HG03060 (cell line): ENCODE measurements at regions not wholly inside any gene's neighbourhood (a gene's known extent, or its start where the extent isn't known, plus 50 kb on each side); places are given as distances from the start of the nearest gene placed in this dataset.
A peak's percentile ranks its signal among the peaks of the same experiment; 100 is the strongest.
"Not testable (repeated sequence)": the region's sequence is repeated elsewhere in the genome, so short reads cannot be mapped to it uniquely, and the experiment has no call there.

Experiments
- ATAC-seq: cut with Tn5 transposase; IDR thresholded peaks from one replicate; pipeline ENCODE4 v1.9.1; 2021; ENCODE audit warnings: low read depth, moderate number of reproducible peaks; ENCODE audit not compliant: unreplicated experiment

DNA sequence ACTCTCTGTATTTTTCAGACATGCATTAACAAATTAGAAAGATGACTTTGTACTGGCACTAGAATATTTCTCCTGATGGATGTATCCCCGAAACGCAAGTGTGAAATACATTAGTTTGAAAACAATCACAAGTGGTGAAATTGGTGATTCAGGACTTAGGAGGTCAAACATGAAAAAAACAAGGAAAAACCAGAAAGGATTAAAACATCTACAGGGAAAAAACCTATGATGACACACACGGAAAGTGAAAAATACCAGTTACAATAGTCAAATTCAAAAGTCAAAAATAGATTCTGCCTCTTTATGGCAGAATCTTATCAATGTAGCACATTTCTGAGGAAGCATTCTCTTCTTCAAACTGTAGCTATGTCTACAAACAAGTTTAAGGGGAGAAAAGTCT is 129.0 kb upstream of the SGK1 start:
- ATAC-seq: no peak

DNA sequence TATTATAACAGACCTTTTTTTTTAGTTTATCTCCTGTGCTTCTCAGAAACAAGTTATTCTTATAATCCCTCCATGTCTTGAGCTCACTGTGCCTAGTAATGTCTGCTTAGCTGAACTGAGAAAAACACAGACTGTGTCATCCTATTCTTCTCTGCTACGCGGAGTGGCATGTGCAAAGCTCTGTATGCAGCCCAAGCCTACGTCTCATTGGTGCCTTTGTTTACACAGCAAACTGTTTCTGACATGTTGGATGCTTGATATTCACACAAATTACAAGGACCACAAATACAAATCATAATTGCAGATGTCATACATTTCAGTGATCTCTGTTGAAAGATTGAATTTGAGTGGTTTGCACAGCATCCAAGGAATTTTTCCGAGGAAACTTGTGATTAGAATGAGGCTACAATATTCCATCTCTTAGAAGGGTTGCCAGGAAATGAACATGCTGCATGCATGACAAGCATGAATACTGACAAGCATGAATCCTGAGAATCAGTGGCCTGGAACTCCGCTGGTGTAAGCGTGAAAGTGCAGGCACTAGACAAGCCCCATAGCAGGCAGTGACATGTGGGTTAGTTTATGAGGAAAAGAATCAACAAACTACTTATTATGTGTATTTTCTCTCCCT is 128.4 kb upstream of the SGK1 start:
- ATAC-seq: no peak

DNA sequence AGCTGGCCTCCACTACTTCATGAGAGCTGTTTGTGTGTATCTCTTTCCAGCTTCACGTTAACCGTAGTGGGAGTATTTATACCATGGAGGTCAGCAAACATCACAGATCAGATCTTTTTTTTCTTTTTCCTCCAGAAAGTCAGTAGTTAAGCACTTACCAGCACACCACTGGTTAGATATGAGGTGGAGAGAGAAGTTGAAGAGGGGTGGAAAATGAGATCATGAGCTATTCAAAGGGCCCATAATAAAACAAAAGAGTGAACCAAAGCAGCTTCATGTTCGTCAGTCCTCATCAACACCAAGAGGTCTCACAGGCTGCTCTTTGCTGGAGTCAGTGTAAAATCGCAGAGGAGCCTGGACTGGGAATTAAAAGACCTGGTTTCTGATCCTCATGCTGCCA is 125.1 kb upstream of the SGK1 start:
- no peak for ATAC-seq

DNA sequence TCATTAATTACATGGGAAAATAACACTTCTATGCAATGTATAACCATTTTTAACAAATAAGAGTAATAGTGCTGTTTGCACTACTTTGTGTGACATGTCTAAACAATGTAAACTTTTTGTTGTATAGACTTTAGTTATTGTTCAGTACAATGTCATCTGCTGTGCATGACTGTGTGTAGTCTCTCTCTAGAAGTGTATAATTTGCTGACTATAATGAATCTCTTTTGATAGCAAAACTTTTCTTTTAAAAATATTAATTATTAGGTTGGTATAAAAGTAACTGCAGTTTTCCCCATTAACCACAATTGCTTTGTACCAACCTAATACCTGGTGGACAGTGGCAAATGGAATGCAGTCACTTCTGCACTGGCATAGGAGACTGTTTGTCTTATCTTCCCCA is 124.2 kb upstream of the SGK1 start:
- no peak for ATAC-seq

DNA sequence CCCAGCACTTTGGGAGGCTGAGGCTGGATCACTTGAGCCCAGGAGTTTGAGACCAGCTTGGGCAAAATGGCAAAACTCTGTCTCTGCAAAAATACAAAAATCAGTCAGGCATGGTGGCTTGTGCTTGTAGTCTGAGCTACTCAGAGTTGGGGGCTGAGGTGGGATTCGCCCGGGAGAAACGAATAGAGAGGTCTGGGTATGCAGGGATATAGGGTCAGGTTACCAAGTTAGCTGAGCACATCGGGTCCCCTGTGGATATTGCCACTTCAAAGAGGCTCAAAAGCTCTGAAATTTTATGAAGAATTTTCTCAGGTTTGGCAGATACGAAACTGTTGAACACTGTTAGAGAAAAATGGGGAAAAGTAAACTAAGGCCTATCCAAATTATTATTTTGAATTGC is 120.9 kb upstream of the SGK1 start:
- no peak for ATAC-seq

DNA sequence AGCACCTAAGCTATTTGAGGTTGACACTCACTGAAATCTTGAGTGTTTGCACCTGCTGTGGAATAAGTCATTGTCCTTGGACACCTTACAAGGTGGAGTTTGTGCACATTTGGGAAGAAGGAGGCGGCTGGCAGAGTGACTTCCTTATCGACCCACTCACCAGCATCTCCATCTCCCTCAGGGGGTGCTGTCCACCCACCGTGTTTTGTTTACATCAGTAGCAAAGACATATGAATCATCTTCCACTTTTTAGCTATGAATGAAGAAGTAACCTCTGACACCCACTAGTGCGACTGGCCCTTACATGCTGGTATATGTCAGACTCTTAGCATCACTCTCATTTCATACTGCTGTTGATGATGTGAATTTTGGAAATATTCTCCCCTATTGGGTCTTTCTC is 119.5 kb upstream of the SGK1 start:
- peak; percentile 32 for ATAC-seq

DNA sequence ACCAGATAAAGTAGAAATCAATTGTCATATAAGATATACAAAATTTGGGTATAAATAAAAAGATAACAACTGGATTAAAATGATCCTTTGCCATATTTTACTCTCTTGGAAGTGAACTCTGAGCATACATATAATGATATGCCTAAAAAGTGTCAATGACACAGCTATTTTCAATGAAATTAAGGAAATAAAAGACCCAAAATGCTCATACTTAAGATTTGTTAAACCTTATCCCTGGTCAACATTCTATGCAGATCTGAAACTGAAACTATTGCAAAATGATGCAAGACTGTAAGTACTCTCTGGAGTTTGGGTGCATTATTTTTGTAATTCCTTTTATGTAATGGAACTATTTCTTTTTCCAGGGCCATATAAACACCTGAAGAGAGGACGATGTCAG is 119.0 kb upstream of the SGK1 start:
- no peak for ATAC-seq

DNA sequence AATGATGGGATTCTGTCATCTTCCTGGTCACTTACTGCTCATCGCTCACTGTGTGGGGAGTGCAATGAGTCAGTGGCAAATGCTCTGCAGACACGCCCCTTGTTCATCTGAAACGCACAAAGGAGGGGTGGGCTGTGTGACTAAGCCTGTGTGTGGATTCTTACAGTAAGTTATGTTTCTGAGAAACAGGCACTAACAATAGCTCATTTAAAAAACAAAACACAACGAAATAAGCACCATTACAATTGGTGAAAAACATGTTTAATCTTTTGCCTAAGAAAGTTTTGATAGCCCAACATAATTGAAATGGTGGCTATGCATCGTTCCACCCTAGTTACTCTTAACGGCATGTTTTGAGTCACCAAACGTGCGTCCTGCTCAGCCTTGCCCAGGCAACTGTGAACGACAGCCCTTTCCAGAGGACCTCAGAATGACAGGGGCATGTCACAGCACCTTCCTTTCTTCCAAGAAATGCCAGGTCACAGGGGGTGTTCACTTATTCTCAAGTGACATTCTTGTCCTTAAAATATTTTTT is 118.4 kb upstream of the SGK1 start:
- peak; percentile 80 for ATAC-seq

DNA sequence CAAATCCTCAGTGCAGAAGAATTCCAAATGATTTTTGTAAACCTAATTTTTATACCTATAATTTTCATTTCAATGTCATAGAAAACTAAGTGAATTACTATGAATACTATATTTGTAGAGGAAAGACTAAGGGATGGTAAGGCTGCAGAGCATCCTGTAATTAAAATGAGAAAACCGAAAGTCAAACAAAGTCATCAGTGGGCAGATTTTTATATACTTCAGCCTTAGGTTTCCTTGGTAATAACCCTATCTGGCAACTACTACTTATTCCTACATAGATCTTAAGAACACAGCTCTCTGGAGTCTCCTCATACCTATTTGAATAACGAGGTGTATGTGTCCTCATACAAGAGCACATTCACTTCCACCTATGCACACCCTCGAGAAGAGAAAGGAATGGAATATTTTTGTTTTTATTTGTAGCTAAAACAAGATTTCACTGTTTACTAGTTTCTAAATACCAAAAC is 117.9 kb upstream of the SGK1 start:
- ATAC-seq: no peak

DNA sequence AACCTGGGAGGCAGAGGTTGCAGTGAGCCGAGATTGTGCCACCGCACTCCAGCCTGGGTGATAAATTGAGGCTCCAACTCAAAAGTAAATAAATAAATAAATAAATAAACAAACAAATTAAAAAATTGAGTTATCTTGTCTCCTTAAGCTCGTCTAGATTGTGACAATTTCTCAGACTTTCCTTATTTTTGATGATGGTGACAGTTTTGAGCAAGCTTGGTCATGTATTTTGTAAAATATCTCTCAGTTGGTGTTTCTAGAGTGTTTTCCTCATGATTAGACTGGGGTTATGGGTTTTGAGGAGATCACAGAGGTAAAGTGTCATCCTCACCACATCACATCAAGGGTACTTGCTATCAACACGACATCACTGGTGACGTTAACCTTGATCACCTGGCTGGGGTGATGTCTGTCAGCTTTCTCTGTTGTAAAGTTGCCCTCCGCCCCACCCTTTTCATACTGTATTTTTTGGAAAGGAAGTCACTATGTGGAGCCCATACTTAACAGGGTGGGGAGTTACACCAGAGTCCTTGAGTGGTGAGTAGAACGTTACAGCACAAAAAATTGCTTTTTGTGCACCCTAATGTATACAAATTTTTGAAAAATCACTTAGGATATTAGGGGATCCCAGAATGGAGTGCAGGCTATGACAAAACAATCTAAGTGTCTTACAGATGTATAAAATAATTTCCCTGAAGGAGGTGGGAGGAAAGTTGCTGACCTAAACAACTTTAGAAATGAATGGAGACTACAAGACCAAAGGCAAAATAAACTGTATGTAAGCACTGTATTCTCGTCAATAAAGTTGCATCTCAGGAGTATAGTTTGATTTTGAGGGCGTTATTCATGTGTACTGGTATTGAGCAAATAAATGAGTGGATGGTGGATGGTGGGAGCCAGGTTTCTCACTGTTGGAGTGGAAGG is 116.4 kb upstream of the SGK1 start:
- ATAC-seq: no peak

DNA sequence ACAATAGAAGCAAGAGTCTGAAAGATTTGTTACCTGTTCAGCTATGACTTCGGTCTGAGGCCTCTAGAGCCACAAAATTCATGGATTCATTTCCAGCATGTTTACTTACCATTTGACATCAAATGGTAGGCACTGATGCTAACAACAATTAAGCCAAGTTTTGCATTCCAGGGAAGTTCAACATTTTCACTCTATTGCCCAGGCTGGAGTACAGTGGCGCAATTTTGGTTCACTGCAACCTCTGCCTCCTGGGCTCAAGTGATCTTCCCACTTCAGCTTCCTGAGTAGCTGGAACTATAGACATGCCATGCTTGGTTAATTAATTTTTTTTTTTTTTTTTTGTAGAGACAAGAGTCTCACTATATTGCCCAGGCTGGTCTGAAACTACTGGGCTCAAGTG is 114.1 kb upstream of the SGK1 start:
- ATAC-seq: no peak

DNA sequence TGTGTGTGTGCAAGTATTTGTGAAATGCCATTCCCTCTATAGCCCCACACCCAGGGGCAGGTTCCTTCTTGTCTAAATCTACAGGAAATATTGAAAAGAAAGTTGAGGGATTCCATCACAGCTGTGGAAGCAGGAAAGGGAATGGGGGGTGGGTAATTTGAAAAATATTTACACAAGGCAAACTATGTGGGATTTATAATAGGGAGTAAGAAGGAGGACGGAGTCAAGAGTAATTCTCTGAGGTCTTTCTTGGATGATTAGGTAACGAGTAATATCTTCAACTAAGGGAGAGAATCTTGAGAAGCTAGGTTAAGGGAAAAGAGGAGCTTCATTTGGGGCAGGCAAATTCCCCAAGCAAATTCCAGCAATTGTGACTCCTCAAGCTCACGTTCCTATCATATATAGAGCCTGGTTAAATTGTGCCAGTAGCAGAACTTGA is 113.5 kb upstream of the SGK1 start:
- ATAC-seq: no peak

DNA sequence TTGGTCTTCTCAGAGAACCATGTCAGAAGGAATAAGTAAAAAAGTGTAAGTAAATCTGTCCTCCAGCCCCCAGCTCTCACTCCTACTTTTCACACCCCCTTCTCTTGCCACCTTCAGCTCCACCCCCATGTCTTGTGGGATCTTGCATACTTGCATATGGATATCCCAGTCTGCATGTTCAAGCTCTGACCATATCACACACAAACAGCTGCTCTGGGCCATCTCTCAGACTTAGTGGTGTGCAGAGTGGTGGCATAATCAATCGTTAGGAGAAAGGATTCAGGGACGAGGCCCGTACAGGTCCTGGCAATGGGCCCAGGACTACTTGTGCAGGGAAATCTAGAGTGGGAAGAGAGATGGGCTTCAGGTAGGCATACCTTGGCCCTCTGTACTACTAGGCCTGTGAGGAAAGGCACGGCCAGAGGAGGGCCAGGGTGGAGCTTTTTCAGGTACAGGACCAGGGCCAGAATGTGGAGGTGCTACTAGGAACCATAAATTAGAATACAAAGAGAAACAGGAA is 112.0 kb upstream of the SGK1 start:
- no peak for ATAC-seq

DNA sequence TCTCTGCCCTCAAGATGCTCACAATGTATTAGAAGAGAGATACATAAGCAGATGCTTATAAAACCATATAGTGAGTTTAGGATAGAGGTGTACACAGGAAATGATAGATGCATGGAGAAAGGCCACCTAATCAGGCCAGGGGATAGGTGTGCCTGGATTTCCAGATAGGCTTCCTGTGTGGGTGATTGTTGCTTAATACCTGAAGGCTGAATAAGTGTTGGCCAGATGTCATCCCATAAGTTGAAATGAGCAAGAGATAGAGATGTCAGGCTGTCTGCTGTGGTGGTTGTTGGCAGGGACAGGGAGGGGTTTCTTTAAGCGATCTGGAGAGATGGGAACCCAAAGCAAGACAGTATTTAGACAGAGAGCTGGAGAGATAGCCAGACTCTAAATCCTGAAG is 109.8 kb upstream of the SGK1 start:
- no peak for ATAC-seq

DNA sequence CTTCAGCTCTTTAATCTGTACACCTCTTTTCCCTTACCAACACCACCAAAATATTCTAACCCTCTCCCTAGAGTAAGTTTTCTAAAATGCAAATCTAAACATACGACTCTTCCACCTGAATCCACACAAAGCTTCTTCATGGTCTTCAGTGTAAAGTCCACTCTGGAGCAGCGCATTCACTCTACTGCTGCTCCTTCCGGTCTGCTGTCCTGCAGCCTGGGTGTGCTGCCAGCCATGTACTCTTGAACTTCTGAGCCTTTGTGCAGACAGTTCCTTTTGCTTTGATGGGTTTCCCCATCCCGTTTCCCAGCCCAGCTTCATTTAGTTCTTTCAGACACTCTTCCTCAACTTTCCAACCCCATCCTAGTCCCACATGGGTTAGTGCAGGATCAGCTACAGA is 108.7 kb upstream of the SGK1 start:
- no peak for ATAC-seq

DNA sequence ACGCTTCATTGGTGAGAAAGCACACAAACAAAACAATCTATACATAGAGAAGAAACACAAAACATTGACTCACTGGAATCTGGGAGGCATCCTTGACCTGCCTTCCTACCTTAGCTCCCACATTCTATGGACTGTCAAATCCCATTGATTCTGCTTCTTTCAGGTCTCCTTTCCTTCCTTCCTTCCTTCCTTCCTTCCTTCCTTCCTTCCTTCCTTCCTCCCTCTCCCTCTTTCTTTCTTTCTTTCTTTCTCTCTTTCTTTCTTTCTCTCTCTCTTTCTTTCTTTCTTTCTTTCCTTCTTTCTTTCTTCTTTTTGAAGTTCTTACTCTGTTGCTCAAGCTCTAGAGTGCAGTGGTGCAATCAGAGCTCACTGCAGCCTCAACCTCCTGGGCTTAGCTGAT is 108.0 kb upstream of the SGK1 start:
- ATAC-seq: not testable (repeated sequence)

DNA sequence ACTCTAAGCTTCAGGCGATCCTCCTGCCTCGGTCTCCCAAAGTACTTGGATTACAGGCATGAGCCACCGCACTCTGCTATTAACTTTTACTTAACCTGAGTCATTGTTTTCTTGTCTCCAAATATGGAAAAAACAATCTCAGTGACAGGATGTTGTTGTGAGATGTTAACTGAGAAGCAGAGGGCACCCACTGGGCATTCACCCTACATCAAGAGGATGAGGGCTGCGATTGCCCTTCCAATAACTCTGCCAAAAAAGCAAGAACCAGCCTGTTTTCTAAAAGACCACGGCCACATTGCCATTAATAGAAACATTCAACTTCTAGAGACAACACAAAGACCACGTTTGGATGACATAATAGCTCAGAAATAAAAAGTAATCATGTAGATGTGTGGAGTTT is 107.6 kb upstream of the SGK1 start:
- ATAC-seq: no peak

DNA sequence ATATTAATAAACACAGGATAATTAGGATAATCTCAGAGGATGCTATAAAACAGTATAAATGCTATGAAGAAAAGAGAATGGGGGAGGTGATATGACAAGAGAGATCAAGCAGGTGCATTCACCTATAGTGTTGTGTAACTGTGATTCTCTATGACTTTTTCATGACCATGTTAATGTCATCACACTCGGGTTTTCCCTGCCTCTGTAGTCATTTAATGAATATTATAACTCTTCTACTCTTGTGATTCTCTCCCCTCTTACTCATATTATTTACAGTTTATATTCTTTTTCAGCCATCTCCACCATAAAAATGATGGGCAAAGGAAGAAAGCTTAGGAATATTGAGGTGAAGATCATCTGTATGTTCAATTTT is 106.9 kb upstream of the SGK1 start:
- no peak for ATAC-seq

DNA sequence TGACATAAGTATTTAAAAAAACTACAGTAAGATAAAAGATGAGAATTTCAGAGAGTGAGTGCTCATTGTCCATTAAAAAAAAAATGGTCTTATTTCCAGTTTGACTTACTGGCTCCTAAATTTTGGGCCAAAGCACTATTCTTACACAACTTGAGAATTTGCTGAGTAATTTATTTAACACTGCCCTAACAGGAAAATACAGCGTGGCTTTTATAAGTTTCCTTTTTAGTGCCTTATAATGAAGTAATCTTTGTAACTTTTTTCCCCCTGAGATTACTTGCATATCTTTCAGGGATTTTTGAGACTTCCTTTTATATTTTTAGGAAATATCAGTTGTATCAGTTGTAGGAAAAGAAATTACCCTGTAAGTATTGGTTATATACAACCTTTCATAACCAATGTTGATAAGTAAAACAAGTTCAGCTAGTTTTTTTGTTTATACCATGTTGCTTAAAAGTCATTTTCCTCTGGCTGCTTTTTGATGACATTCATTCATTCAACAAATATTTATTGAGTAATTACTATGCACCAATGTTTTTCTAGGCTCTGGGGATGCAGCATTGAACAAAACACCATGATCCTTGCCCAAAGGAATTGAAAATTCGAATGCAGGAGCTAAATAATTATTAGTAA is 106.4 kb upstream of the SGK1 start:
- ATAC-seq: no peak

DNA sequence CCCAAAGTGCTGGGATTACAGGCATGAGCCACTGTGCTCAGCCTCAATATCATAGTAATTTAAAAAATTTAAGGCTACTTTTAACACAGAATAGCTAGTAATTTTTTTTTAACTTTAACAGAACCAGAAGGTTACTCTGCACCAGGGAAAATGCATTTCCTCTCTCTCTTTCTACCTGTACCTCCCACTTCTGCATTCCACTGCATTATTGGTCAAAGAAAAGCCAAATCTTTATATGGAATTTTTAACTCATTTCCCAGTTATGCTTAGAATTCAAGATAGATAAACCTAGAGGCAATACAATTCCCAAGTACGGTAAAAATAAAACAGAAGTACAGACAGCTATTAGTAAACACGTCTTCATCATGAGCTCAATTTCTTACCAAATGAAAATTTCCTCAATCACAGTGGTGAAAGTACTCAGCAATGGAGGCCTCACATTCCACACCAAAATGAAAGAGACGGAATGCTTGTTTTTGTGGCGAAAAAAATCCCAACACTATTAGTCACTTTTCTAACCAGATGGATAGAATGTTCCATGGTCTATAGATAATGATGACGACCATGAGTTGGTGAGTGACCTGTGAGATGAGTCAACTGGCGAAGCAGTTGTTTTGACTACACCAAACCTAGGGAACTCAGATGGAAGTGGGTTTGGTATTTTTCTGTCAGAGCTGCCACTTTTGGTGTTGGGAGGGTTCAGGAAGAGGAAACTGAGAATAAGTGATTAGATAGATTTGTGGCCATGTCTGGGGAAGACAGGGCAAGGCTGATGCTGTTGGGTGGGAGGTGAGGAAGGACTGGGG is 104.7 kb upstream of the SGK1 start:
- no peak for ATAC-seq
